PC-3 (cell line): ENCODE measurements at regions not wholly inside any gene's neighbourhood (a gene's known extent, or its start where the extent isn't known, plus 50 kb on each side); places are given as distances from the start of the nearest gene placed in this dataset.

Experiments used
- EZH2phosphoT487 ChIP-seq: fragments of 300-600 bp; sonication (generic); IDR thresholded peaks from 2 replicates; pipeline ENCODE4 v1.6.1; 2018; ENCODE audit warnings: mild to moderate bottlenecking, antibody characterized with exemption, low read length, borderline replicate concordance
- TF ChIP-seq, protein P1 (sequence below): fragments of 300-600 bp; sonication (generic); conservative IDR thresholded peaks from 2 replicates; pipeline ENCODE4 v1.5.1; 2017; ENCODE audit warnings: antibody characterized with exemption, low read depth, mild to moderate bottlenecking, low read length

DNA sequence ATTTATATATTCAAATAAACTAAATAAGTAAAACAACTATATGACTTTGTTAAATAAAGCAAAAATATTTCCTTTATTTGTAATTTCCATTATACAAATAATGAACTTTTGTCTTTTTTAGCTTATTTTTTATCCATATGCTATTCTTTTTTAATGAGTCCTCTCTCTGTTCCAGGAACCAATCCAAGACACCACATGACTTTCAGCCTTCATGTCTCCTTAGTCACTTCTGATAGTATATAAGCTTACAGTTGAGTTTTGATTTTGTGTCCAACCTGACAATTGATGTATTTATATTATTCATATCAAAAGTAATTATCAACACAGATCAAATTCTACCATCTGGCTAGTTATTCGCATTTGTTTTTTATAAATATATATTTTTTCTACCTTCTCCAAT lies 582.3 kb upstream of the GJE1 start:
- TF ChIP-seq, protein P1, sequence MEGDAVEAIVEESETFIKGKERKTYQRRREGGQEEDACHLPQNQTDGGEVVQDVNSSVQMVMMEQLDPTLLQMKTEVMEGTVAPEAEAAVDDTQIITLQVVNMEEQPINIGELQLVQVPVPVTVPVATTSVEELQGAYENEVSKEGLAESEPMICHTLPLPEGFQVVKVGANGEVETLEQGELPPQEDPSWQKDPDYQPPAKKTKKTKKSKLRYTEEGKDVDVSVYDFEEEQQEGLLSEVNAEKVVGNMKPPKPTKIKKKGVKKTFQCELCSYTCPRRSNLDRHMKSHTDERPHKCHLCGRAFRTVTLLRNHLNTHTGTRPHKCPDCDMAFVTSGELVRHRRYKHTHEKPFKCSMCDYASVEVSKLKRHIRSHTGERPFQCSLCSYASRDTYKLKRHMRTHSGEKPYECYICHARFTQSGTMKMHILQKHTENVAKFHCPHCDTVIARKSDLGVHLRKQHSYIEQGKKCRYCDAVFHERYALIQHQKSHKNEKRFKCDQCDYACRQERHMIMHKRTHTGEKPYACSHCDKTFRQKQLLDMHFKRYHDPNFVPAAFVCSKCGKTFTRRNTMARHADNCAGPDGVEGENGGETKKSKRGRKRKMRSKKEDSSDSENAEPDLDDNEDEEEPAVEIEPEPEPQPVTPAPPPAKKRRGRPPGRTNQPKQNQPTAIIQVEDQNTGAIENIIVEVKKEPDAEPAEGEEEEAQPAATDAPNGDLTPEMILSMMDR = no peak
- TF ChIP-seq EZH2phosphoT487 = no peak
